HG02938 (cell line): ENCODE measurements at regions not wholly inside any gene's neighbourhood (a gene's known extent, or its start where the extent isn't known, plus 50 kb on each side); places are given as distances from the start of the nearest gene placed in this dataset.

Experiments
- ATAC-seq: cut with Tn5 transposase; IDR thresholded peaks from one replicate; pipeline ENCODE4 v1.9.1; 2021; ENCODE audit warnings: mild to moderate bottlenecking, moderate library complexity; ENCODE audit not compliant: unreplicated experiment

DNA sequence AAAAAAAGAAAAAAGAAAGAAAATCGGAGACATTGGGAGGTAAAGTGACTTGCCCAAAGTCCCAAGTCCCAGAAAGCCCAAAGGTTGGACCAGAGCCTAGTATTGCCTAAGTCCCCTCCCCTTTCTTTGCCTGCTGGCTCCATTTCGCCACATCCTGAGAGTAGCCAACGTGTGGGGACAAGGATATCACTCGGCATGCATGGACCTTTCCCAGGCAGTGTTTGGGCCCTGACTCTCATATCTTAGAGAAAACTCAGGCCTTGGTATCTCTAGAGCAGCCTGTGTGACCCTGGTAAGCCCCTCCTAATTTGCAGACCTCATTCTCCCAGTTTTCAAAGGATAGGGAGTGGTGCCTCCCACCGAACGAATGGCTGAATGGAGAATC is 294.2 kb upstream of the ZMIZ1 start:
- no peak for ATAC-seq

DNA sequence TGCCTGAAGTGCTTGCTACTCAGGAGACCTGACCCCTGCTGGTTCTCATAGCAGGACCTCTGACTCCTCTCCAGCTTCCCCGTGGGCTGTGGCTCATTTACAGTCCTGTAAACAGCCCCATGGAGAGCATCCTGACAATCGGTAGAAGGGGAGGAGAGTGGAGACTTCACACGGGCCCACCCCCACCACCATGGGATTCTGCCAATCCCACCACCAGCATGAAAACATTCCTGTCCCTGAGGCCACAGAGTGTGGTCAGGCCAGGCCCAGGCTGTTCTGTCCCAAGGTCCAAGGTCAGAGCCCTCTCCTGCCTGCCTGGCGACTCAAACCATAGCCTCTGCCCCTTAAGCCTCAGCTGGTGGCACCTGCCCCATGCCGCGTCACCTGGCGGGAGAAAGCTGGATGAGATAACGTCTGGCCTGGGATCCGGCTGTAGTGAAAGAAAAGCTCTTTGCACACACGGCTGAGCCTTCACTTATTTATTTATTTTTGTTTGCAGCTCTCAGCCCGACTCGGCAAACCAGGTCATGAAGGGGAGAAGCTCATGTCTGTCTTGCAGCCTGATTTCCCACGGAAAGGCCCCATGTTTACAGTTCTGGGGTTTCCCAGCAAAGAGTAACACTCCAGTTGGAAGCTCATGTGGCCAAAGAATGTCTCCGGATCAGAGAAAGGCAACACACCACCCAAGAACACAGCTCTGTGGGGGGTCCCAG is 293.6 kb upstream of the ZMIZ1 start:
- no peak for ATAC-seq

DNA sequence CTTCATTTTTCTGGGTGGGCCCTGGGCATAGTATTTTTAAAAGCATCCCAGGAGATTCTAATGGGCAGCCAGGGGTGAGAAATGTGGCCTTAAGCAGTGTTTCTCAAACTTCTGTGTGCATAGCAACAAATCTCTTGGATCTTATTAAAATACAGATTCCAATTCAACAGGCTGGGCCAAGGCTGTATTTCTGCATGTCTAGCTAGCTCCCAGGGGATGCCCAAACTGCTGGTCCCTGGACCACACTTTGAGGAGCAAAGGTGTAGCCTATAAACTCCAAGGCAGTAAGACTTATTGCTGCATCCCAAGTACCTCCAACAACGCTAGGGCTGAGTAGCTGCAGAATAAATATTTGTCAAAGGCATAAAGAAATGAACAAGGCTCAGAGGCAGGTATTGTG is 292.9 kb upstream of the ZMIZ1 start:
- no peak for ATAC-seq

DNA sequence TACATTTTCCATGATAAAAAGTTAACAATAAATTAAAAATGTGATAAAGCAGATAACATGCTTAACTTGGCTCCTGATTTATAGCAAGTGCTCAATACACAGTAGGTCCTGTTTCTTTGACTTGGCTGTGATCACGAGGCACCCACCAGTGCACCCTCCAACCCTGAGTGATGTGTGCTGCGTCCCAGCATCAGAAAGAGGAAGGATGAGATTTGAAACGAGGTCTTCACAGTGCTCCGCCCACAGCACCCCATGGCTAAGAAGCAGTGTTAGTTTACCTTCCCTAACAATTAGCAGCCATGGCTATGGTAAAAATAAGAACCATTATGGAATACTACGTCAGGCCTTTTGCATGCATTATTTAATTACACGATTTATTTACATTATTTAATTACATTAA is 292.0 kb upstream of the ZMIZ1 start:
- no peak for ATAC-seq

DNA sequence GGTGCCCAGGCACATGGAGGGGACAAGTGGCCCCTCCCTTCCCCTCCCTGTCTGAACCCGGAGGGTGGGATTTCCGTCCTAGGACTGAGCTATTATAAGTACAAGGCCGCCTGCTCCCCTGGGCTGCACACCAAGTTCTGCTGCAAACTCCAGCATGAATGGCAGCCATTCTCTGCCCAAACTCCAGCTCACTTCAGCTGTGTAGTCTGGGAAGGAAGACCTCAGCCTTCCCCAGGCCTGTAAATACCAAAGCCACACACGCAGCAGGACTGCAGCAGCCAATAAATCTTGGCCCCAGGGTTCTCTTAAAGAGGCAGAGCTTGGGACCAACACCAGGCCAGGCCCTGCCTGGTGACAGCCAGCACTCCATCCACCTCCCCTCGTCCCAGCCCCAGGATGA is 291.3 kb upstream of the ZMIZ1 start:
- ATAC-seq, result no peak

DNA sequence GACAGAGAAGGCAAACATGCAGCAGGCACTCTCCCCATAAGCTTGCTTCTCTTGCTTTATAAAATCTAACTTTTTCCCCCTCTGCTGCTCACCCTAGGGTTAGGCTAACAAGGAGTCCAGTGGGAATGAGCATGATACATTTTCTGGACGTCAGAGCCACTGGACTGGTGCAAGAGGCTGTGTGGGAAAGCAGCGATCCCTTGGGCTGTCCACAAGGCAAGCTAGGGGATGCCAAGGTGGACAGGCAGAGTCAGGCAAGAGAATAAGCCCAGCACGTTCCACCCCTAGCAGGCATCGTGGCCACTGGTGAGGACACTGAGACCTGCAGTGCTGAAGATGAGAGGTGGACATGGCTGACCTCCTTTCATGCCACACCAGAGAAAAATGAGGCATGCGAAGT is 290.9 kb upstream of the ZMIZ1 start:
- ATAC-seq, result no peak

DNA sequence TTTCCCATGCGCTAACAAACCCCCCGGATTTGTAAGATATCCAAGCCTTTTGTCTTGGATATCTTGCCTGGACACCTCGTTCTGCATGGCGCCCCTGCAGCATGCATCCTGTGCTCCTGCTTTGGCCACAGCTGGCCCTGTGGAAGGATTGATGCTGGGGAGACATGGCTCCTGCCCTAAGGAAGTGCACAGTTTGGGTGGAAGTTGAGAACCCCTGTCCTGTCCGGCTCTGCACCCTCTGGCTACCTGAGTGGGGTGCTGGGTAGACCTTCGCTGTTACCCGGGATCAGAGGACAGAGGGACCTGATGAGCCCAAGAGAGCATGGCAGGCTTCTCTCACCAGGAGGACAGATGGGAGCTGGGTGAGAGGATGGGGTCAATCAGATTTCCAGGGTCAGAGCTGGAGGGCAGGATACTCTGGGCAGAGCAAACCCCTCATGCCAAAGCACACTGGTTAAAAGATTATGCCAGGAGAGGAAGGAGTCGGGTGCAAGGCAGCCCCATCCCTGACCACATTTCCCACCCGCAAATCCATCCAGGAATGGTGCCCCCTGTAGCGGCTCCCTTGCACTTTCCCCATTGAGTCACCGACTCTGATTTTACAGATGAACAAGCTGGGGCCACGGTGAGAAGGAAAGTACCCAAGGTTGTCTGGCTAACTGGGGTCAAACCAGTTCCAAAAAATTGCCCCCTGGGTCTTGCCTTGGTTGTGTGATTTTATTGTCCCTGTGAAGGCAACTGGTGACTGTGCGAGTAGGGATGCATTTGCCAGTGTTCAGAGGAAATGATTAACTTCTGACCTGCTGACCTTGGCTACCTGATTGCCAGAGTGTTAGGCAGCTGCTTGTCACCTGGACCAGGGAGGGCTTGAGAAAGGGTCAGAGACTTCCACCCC is 290.1 kb upstream of the ZMIZ1 start:
- no peak for ATAC-seq

DNA sequence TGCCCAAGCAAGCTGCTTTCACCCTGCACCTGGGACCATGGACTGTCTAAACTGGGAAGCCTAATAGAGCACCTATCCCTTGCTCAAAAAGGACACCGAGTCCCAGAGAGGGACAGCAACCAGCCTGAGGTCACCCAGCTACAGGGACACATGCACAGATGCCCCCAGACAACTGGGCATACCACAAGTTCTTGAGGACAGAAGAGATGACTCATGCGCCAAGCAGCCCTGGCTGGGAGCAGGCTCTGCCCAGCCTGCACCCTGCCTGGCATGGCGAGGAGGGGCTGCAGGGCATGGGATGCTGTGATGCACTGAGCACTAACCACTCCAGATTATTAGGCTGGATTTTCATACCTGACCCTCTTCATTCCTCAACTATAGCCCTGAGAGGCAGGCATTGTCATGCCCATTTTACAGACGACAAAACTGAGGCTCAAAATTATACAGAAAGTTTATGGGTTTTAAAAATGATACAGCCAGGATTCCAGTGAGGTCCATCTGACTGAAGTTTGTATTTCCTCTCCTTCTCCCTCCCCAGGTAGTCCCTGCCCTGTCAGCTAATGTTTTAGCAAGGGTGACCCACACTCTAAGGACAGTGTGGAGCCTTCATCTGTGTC is 289.3 kb upstream of the ZMIZ1 start:
- ATAC-seq, result no peak

DNA sequence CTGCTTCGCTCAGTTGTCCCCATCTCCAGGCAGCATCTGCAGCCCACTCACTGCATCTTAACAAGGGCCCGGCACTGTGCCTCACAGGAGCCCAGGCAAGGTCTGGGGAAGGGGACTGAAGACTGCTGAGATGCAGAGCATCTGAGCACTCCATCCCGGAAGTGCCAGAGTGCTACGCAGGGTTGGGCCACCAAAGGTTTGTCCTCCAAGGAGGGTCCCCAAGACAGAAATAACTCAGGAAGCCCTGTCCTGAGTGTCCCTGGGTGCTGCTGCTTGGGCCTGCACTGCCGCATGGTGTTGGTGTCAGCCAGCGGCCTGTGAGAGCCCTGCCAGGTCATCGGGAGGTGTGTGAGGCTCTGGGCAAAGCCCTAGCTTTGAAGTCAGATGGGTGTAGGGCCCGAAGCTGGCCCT is 288.2 kb upstream of the ZMIZ1 start:
- ATAC-seq, result no peak

DNA sequence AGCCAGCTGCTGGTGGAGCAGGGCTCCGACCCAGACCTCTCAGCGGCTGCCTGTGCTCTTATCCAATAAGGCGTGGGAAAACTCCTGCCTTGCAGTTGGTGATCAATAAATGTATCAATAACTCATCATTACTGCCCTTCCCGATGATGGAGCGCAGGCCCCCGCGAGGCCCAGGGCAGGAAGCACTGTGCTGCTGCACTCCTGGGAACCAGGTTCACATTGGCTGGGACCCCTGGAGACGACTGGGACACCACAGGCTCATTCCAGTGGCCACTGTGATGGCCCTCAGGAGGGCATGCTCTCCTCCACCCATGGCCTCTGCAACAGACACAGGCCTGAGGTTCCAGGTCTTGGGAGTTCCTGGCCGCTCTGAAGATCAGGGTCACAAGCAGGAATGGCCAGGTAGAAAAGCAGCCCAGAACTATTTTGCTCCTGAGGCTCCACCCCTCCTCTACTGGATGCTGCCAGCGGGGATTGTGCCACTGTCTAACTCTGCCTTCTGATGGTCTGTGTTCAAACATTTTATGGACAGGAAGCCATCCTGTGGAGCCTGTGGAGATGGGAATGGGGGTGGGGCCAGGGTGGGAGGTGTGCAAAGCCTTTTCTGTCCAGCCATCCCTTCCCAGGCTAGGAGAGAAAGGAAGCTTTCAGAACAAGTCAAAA is 287.4 kb upstream of the ZMIZ1 start:
- no peak for ATAC-seq

DNA sequence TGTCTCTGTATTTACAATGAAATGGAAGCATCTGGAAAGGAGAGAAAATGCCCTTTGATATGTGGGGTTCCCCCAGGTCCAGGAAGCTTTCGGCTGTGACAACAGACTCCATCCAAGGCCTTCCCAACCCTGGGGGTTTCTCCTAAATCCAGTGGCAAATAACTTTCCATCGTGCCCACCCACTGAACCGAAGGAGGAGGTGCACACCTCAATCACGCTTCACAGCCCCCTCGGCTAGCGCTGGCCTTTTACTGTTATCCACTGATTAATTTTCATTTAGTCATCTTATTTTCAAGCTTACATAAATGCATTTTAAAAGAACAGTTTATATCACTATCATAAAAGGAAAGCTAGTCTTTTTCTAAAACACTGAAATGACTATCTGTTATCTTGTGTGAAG is 286.8 kb upstream of the ZMIZ1 start:
- no peak for ATAC-seq

DNA sequence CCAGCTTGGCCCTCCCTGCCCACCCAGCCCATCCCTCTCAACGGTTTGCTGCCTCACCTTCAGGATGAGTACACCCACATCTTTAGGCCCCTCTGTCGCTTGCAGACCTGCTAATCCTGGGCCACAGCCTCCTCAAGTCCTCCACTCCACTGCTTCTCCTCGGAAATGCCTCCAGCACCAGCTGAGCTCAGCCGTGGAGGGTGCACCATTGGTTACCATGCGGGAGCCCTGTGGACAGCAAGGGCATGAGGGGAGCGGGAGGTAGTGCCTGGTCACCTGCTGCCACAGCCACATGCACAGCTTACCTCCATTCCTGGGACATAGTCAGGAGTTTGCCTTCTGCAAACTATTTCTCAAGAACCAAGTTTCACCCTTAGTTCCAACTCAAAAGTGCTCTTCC is 286.3 kb upstream of the ZMIZ1 start:
- no peak for ATAC-seq

DNA sequence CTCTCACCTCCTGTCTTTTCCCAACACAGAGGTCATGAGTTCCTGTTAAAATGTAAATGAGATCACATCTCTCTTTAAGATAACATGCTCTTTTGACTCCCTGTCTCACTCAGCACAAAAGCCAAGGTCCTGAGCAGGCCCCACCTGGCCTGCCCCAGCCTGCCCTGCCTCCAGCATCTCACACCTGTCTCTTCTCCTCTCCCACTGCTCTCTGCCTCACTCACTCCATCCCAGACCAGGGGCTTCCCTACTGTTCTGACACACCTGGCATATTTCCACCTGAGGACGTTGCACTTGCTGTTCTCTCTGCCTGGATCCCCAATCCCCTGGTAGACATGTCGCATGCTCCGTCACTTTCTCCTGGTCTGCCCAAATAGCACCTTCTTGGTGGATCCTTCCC is 285.0 kb upstream of the ZMIZ1 start:
- ATAC-seq, result no peak

DNA sequence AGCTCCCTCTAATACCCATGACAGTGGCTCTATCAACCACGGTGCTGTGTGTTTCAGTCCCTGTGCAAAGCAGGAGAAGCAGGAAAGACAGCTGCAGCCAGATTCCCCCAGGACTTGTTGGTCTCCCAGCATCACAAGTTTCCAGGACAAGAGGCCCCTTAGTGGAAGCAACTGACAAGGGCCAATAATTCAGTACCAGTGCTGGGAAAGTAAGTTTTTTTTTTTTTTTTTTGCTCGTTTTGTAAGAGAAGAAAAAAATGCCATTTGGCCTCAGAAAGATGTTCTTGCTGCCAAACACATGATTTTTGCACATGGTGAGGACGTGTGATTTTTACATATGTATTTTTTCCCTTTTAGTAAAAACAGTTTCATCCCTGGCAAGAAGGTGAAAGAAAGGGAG is 284.2 kb upstream of the ZMIZ1 start:
- no peak for ATAC-seq

DNA sequence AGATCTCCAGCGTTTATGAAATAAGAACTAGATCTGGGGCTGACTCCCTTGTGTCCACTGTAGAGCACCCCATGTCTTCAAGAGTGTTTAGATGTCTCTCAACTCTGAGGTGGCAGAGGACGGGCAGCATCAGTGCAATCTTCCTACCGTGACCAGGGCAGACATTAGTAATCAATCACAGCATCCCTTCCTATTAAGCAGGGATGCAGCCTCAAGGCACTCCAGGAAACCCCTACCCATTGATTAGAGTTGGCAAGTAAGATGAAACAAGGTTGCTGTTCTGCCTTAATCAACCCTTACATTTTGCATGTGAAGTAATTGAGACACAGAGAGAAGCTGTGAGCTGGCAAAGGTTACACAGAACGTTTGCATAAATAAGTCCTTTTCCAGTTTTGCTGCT is 283.7 kb upstream of the ZMIZ1 start:
- ATAC-seq, result no peak

DNA sequence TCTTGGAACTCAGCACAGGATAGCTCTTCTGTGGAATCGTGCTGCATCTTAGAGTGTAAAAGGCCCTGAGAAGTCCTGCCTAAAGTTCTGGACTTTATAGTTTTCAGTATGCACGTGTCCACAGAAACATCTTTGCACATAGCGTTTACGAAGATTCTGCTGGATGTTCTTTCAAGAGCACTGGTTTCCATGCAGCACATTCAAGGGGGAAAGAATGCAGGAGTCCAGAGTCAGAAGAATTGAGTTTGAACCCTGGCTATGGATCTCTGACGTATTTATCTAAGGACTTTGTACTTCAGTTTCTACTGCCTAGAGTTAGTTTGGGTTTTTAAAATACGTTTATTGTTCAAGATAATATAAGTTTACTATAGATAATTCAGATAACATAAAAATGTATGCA is 282.8 kb upstream of the ZMIZ1 start:
- no peak for ATAC-seq

DNA sequence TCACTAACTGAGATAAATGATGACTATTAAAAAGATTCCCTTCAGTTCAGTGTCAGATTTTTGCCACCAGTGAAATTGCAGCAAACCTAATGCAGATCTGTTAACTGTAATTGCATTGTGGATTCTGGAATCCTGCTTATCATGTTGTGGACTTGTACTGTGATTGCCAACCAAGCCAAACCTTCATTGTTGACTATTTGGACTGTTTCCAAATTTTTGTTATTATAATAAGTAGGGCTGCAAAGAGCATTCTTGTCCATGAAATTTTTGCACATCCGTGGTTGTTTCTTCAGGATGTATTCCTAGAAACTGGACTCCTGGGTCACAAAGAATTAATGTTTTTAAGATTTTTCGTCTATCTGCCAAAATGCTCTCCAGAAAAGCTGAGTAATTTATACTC is 281.6 kb upstream of the ZMIZ1 start:
- no peak for ATAC-seq

DNA sequence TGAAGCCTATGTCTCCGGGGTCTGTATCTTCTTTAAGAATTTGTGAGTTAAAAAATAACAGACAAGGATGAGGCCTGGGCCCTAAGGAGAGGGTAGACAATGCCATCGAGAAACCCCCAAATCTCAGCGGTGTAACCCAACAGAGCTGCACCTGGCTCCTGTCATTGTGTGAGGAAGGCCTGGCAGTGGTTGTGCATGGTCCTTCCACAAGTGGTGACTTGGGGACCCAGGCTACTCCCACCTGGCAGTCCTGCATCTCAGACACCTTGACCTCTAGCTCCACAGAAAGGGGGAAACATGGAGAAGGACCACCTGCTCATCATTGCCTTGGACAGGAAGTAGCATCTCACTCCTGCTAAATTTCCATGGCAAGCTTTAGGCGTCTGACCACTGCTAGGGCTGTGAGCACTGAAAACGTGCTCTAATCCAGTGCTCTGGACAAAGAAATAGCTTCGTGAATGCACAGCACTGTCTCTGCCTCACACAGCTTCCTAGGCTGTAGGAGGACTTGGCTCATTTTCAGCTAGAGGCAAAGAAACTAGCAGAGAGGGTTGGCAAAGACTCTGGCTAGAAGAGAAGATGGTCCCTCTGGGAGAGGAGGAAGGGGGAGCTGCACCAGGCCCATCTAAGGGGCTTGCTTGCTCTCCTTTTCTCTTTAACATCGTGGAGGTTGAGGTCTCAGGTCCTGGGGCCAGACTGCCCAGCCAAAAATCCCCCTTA is 273.9 kb upstream of the ZMIZ1 start:
- no peak for ATAC-seq

DNA sequence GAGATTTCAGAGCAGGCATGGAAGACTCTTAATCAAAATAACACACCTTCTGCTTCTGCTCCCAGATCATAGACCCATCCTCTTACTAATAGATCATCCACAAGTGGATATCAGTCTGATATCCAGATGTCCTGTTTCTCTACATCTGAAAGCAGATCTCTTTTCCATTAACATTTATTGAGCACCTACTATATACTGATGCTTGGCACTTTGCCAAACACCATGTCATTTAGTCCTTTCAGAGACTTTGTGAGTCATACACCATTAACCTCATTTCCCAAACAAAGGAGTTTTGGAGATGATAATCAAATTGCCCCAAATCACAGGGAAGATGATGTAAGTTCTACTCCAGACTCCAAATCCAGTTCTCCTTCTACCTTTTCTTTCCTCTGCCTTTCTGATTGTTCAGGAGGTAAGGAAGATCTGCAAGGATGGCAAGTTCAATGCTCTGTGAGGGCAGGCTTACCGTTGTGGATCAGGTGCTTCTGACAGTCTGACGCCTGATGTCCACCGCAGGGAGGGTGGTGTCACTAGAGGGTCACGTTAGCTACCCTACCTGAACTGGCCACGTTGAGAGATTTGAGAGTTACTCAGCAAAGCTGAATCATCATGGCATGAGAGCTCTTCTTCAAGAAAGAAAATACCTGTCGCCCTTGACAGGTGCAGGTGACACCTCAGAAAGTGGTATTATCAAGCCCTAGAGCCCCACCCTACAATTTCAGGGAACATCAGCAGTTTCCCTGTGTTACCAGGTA is 269.6 kb upstream of the ZMIZ1 start:
- ATAC-seq, result no peak

DNA sequence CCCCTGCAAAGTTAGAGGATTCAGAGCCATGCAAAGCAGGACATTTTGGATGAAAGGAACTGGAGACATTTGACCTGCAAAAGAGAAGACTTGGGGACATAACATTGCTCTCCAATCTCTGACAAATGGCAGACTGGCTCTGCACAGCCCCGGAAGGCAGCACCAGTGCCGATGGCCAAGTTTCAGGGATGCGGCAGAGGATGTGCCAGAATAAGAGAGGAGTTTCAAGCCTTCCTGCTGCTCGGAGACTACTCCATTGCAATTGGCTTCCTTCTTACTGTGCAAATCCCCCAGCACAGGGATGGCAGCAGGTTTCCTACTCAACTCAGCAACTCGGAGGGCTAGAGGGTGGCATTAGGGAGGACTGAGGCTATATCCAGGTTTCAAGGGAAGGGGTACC is 268.8 kb upstream of the ZMIZ1 start:
- no peak for ATAC-seq
